ENCODE measurements at regions not wholly inside any gene's neighbourhood (a gene's known extent, or its start where the extent isn't known, plus 50 kb on each side); places are given as distances from the start of the nearest gene placed in this dataset.

- TF ChIP-seq EZH2 (IDR thresholded peaks at IDR 0.05; ENCODE audit: low read depth, unreplicated experiment) (no peak), CTCF (conservative IDR thresholded peaks at IDR 0.05; ENCODE audit: low read depth in 2 of 2) (no peak), ETS1 (IDR thresholded peaks at IDR 0.05) (no peak), POLR2AphosphoS5 (IDR thresholded peaks at IDR 0.05; ENCODE audit: low read depth) (no peak), CREB1 (CRISPR knock-in tag; IDR thresholded peaks at IDR 0.05; ENCODE audit: low read depth) (no peak), STAT1 (IDR thresholded peaks at IDR 0.05; ENCODE audit: unreplicated experiment) (no peak), NANOG (IDR thresholded peaks at IDR 0.05; ENCODE audit: borderline replicate concordance) (no peak)
Measured at GRCh38 chr3:118781232-118781631, 253.4 kb downstream of the IGSF11 start.

Data from GM23338 (cell line).